ENCODE measurements at regions not wholly inside any gene's neighbourhood (a gene's known extent, or its start where the extent isn't known, plus 50 kb on each side); places are given as distances from the start of the nearest gene placed in this dataset.

DNA sequence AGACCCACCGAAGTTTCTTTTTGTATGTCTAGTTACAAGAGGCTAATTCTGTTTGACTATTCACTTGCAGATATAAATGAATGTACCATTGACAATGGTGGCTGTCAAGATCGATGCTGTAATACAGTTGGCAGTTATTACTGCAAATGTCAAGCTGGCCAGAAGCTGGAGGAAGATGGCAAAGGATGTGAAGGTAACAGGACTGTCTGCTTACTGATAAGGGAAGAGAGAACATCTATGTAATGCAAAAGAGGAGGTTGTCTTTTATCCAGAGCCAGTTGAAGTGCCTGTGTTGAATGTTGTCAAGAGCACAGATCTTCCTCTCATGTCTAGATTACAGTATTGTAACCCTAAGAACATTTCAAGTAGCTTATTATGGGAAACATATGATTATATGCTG, 549.5 kb upstream of the GOLIM4 start:
- ATAC-seq (ENCODE audit: insufficient number of reproducible peaks, low FRiP score, low read depth) (no peak), DNase-seq (ENCODE audit: low spot score) (no peak)
- Histone ChIP-seq H3K36me3 (no peaks in the 10 kb centered on the region), H3K4me3 (no peak overlapping the region), H3K27me3 (replicated peaks; ENCODE audit: insufficient read depth) (no peaks in the 10 kb centered on the region), H3K4me1 (ENCODE audit: control insufficient read depth in 1 of 2, low read depth in 2 of 2) (no peaks in the 10 kb centered on the region), H3K27ac (no peak overlapping the region), H3K9me3 (no peaks in the 10 kb centered on the region)
- TF ChIP-seq CTCF (IDR thresholded peaks at IDR 0.05) = no peak

DNA sequence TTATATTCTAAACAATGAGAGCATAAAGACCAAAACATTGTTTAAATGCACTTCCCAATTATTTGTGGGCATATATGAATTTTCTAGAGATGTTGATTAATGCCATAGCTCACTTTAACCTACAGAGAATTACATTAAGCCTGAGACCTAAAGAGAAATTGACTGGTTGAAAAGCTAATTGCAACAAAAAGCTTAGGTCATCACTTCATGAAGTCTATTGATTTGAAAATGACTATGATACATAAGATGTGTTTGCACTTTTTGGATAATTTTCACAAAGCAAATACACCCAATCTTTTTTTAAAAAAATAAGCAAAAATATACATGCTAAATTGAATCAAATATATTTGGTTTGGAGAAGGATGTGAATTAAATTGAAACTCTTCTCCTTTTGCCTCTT, 532.8 kb upstream of the GOLIM4 start:
- H3K27me3 ChIP-seq (replicated peaks; ENCODE audit: insufficient read depth) = no peaks in the 10 kb centered on the region
- no peaks in the 10 kb centered on the region for H3K9me3 ChIP-seq
- H3K27ac ChIP-seq = no peak overlapping the region
- no peak for TF ChIP-seq CTCF (IDR thresholded peaks at IDR 0.05)
- H3K4me3 ChIP-seq = no peak overlapping the region
- DNase-seq (ENCODE audit: low spot score) (no peak), ATAC-seq (ENCODE audit: insufficient number of reproducible peaks, low FRiP score, low read depth) (no peak)
- H3K4me1 ChIP-seq (ENCODE audit: control insufficient read depth in 1 of 2, low read depth in 2 of 2) = no peaks in the 10 kb centered on the region
- H3K36me3 ChIP-seq = no peaks in the 10 kb centered on the region

- Histone ChIP-seq H3K4me3 (no peak overlapping the region), H3K36me3 (no peaks in the 10 kb centered on the region), H3K4me1 (ENCODE audit: control insufficient read depth in 1 of 2, low read depth in 2 of 2) (no peaks in the 10 kb centered on the region), H3K27ac (no peak overlapping the region), H3K9me3 (no peaks in the 10 kb centered on the region), H3K27me3 (replicated peaks; ENCODE audit: insufficient read depth) (no peaks in the 10 kb centered on the region)
- DNase-seq (ENCODE audit: low spot score) (no peak), ATAC-seq (ENCODE audit: insufficient number of reproducible peaks, low FRiP score, low read depth) (no peak)
- TF ChIP-seq CTCF (IDR thresholded peaks at IDR 0.05) = no peak
These were observed 529.8 kb upstream of the GOLIM4 start for GRCh38 chr3:168625477-168625876.

DNA sequence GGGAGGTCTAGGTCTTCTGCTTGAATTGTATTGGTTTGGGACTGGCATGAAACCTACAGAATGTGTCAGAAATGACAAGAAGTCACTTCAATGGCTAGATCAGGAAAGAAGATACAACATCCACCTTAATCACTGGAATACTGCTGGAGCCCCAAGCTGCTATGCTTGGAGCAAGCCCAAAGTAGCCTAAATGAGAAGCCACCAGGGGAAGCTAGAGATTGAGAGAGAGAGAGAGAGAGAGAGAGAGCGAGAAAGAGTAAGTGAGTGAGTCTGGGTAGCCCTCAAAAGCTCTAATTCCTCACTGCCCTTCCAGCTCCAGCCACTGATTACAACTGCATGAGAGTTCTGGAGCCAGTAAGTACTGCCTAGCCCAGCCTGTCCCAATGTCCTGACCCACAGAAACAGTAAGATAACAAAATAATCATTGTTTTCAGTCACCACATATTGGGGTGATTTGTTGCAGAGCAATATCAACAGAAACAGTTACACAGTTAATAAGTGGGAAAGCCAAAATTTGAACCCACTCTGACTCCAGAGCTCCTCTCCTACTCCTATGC, 529.2 kb upstream of the GOLIM4 start:
- ATAC-seq (ENCODE audit: insufficient number of reproducible peaks, low FRiP score, low read depth) (no peak), DNase-seq (ENCODE audit: low spot score) (no peak)
- Histone ChIP-seq H3K4me3 (no peak overlapping the region), H3K36me3 (no peaks in the 10 kb centered on the region), H3K27ac (no peak overlapping the region), H3K27me3 (replicated peaks; ENCODE audit: insufficient read depth) (no peaks in the 10 kb centered on the region), H3K4me1 (ENCODE audit: control insufficient read depth in 1 of 2, low read depth in 2 of 2) (no peaks in the 10 kb centered on the region), H3K9me3 (no peaks in the 10 kb centered on the region)
- TF ChIP-seq CTCF (IDR thresholded peaks at IDR 0.05) = no peak

DNA sequence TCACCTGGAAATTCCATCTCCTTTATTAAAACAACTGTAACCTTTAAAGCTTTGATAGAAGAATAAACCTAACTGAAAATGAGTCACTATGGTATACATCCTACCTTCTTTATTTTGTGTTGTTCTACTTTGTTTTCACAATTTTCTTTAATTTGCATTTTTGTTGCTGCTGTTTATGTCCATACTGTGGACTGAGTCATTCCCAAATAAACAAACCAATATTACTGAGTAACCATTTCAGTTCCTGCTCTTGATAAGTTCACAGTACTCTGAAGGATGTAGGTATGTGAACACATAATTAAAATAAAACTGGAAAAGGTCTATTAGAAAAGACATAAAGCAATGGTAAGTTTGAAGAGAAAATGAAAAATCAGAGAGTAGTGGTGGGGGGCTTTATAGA, 528.5 kb upstream of the GOLIM4 start:
- no peak overlapping the region for H3K4me3 ChIP-seq
- no peak for ATAC-seq (ENCODE audit: insufficient number of reproducible peaks, low FRiP score, low read depth)
- TF ChIP-seq CTCF (IDR thresholded peaks at IDR 0.05) = no peak
- no peaks in the 10 kb centered on the region for H3K4me1 ChIP-seq (ENCODE audit: control insufficient read depth in 1 of 2, low read depth in 2 of 2)
- H3K27ac ChIP-seq = no peak overlapping the region
- H3K27me3 ChIP-seq (replicated peaks; ENCODE audit: insufficient read depth) = no peaks in the 10 kb centered on the region
- no peaks in the 10 kb centered on the region for H3K36me3 ChIP-seq
- no peak for DNase-seq (ENCODE audit: low spot score)
- H3K9me3 ChIP-seq = no peaks in the 10 kb centered on the region
